ENCODE measurements at regions not wholly inside any gene's neighbourhood (a gene's known extent, or its start where the extent isn't known, plus 50 kb on each side); places are given as distances from the start of the nearest gene placed in this dataset.

GRCh38 chr20:58078741-58079522, 149.5 kb downstream of the ANKRD60 start:
- peak; percentile 48 for DNase-seq (ENCODE audit: low read depth)
- H3K4me3 ChIP-seq (ENCODE audit: low read depth, low read length): no peak overlapping the region
- TF ChIP-seq CTCF (IDR thresholded peaks at IDR 0.05; ENCODE audit: insufficient read depth, low read depth, low read length): no peak

GRCh38 chr20:58077282-58077681, 151.2 kb downstream of the ANKRD60 start:
- TF ChIP-seq CTCF (IDR thresholded peaks at IDR 0.05; ENCODE audit: insufficient read depth, low read depth, low read length): no peak
- DNase-seq (ENCODE audit: low read depth): no peak
- H3K4me3 ChIP-seq (ENCODE audit: low read depth, low read length): no peak overlapping the region

- no peak for DNase-seq (ENCODE audit: low read depth)
- TF ChIP-seq CTCF (IDR thresholded peaks at IDR 0.05; ENCODE audit: insufficient read depth, low read depth, low read length): no peak
- H3K4me3 ChIP-seq (ENCODE audit: low read depth, low read length): no peak overlapping the region
Measured at GRCh38 chr20:58076405-58076804, 152.0 kb downstream of the ANKRD60 start.

GRCh38 chr20:58075586-58076345, 152.7 kb downstream of the ANKRD60 start:
- TF ChIP-seq CTCF (IDR thresholded peaks at IDR 0.05; ENCODE audit: insufficient read depth, low read depth, low read length): no peak
- no peak for DNase-seq (ENCODE audit: low read depth)
- H3K4me3 ChIP-seq (ENCODE audit: low read depth, low read length): no peak overlapping the region

- no peak for TF ChIP-seq CTCF (IDR thresholded peaks at IDR 0.05; ENCODE audit: insufficient read depth, low read depth, low read length)
- H3K4me3 ChIP-seq (ENCODE audit: low read depth, low read length): no peak overlapping the region
- DNase-seq (ENCODE audit: low read depth): no peak
Measured at GRCh38 chr20:58073945-58074856, 154.3 kb downstream of the ANKRD60 start.
